ENCODE measurements at regions not wholly inside any gene's neighbourhood (a gene's known extent, or its start where the extent isn't known, plus 50 kb on each side); places are given as distances from the start of the nearest gene placed in this dataset.

DNA sequence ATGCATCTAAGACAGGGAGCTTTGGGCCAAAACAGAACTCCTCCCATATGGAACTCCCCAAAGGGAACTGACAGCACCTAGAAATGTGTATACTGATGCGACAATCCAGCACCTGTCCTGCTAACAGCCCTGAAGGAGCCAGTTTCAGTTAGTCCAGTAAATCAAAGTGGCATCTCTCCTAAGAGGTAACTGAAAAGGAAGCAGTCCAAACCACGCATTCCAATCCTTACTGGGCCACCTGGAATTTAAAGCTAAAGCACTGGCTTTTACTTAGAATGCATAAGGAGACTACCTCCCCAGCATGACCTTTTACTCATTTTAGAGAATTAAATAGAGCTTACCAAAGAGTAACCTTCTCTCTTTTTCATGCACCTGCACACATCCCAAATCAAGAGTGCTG is 586.8 kb upstream of the PITX2 start:
- Mint-ChIP-seq H3K4me1 (no peaks in the 10 kb centered on the region), H3K36me3 (no peaks in the 10 kb centered on the region), H3K27me3 (ENCODE audit: low read depth in 3 of 3) (no peaks in the 10 kb centered on the region), H3K4me3 (no peak overlapping the region), H3K9me3 (peaks cover 0 to 3% (median 0%) of the 10 kb centered on the region in 7 donors), H3K27ac (no peak overlapping the region)
- TF ChIP-seq, protein P1, sequence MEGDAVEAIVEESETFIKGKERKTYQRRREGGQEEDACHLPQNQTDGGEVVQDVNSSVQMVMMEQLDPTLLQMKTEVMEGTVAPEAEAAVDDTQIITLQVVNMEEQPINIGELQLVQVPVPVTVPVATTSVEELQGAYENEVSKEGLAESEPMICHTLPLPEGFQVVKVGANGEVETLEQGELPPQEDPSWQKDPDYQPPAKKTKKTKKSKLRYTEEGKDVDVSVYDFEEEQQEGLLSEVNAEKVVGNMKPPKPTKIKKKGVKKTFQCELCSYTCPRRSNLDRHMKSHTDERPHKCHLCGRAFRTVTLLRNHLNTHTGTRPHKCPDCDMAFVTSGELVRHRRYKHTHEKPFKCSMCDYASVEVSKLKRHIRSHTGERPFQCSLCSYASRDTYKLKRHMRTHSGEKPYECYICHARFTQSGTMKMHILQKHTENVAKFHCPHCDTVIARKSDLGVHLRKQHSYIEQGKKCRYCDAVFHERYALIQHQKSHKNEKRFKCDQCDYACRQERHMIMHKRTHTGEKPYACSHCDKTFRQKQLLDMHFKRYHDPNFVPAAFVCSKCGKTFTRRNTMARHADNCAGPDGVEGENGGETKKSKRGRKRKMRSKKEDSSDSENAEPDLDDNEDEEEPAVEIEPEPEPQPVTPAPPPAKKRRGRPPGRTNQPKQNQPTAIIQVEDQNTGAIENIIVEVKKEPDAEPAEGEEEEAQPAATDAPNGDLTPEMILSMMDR (IDR thresholded peaks at IDR 0.05) = no peak
- no peak overlapping the region for H3K9ac ChIP-seq (ENCODE audit: insufficient read depth, low read length, poor library complexity, severe bottlenecking)
- no peaks in the 10 kb centered on the region for H3K4me1 ChIP-seq (ENCODE audit: control insufficient read depth in 1 of 2, insufficient read depth in 2 of 2, low read length in 2 of 2)
- DNase-seq = no peak
- no peak overlapping the region for H3K4me3 ChIP-seq (replicated peaks in 1 of 3; ENCODE audit: low read depth in 2 of 3, low read length in 3 of 3)
- H3K36me3 ChIP-seq (replicated peaks in 1 of 2; ENCODE audit: control insufficient read depth in 1 of 2, insufficient read depth in 2 of 2, low read length in 2 of 2) = no peaks in the 10 kb centered on the region
- 71% methylated on average over 2 of the region's 2 CpGs for WGBS (ENCODE audit: insufficient coverage)
- H3K4me2 ChIP-seq (replicated peaks; ENCODE audit: extremely low read depth, low read length, poor library complexity, severe bottlenecking) = no peak overlapping the region
- no peaks in the 10 kb centered on the region for H4K20me1 ChIP-seq (ENCODE audit: insufficient read depth, low read length)
- H3K27ac ChIP-seq (ENCODE audit: low read depth in 1 of 2, low read length in 2 of 2) = no peak overlapping the region
- H3K27me3 ChIP-seq (ENCODE audit: control insufficient read depth in 2 of 2, insufficient read depth in 2 of 2, low read length in 2 of 2) = no peaks in the 10 kb centered on the region
- no peaks in the 10 kb centered on the region for H3K9me3 ChIP-seq (replicated peaks in 1 of 2; ENCODE audit: control insufficient read depth in 1 of 2, insufficient read depth in 1 of 2, low read length in 2 of 2)
- intact Hi-C loops (cut with micrococcal nuclease) = no loop called here
- no peaks in the 10 kb centered on the region for H3K79me2 ChIP-seq (ENCODE audit: insufficient read depth, low read length)
- no peak overlapping the region for H2AFZ ChIP-seq (ENCODE audit: insufficient read depth, low read depth, low read length, poor library complexity, severe bottlenecking)

DNA sequence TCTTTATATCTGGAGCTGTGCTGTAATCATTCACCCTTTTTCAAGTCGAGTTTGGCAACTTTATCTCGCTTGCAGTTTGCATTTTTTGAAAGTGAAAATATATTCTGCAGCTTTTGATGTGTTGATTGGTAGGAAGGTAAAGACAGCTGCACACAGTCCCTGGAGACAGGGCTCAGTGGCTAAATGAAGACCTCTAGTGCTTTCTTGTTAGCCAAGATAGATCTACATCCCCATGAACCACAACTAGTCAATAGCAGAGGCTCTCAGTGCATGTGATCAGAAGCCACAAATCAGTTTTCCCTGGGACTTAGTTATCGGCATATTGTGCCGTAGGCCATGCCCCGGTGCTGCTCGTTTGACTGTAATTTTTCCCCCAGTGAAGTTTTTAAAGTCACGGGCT is 587.7 kb upstream of the PITX2 start:
- H3K27me3 Mint-ChIP-seq (ENCODE audit: low read depth in 3 of 3) = no peaks in the 10 kb centered on the region
- Histone ChIP-seq H3K27ac (ENCODE audit: low read depth in 1 of 2, low read length in 2 of 2) (no peak overlapping the region), H3K4me1 (ENCODE audit: control insufficient read depth in 1 of 2, insufficient read depth in 2 of 2, low read length in 2 of 2) (no peaks in the 10 kb centered on the region), H3K36me3 (replicated peaks in 1 of 2; ENCODE audit: control insufficient read depth in 1 of 2, insufficient read depth in 2 of 2, low read length in 2 of 2) (no peaks in the 10 kb centered on the region), H3K9ac (ENCODE audit: insufficient read depth, low read length, poor library complexity, severe bottlenecking) (no peak overlapping the region), H3K4me3 (replicated peaks in 1 of 3; ENCODE audit: low read depth in 2 of 3, low read length in 3 of 3) (no peak overlapping the region), H3K4me2 (replicated peaks; ENCODE audit: extremely low read depth, low read length, poor library complexity, severe bottlenecking) (no peak overlapping the region), H4K20me1 (ENCODE audit: insufficient read depth, low read length) (no peaks in the 10 kb centered on the region), H2AFZ (ENCODE audit: insufficient read depth, low read depth, low read length, poor library complexity, severe bottlenecking) (no peak overlapping the region), H3K9me3 (replicated peaks in 1 of 2; ENCODE audit: control insufficient read depth in 1 of 2, insufficient read depth in 1 of 2, low read length in 2 of 2) (no peaks in the 10 kb centered on the region), H3K79me2 (ENCODE audit: insufficient read depth, low read length) (no peaks in the 10 kb centered on the region), H3K27me3 (ENCODE audit: control insufficient read depth in 2 of 2, insufficient read depth in 2 of 2, low read length in 2 of 2) (no peaks in the 10 kb centered on the region)
- H3K36me3 Mint-ChIP-seq = no peaks in the 10 kb centered on the region
- peaks cover 0 to 3% (median 0%) of the 10 kb centered on the region in 7 donors for H3K9me3 Mint-ChIP-seq
- H3K4me3 Mint-ChIP-seq = no peak overlapping the region
- intact Hi-C loops (cut with micrococcal nuclease) = no loop called here
- no peak overlapping the region for H3K27ac Mint-ChIP-seq
- H3K4me1 Mint-ChIP-seq = no peaks in the 10 kb centered on the region
- no peak for DNase-seq
- 91% methylated on average over 5 of the region's 7 CpGs for WGBS (ENCODE audit: insufficient coverage)
- TF ChIP-seq, protein P1 (IDR thresholded peaks at IDR 0.05) = no peak

Measured in CD14-positive monocyte (primary cell).